D721Med (cell line): ENCODE measurements at regions not wholly inside any gene's neighbourhood (a gene's known extent, or its start where the extent isn't known, plus 50 kb on each side); places are given as distances from the start of the nearest gene placed in this dataset.
"Not testable (repeated sequence)": the region's sequence is repeated elsewhere in the genome, so short reads cannot be mapped to it uniquely, and the experiment has no call there.

ENCODE experiments used
- DNase-seq: peaks from one replicate; pipeline ENCODE4 v3.0.0; 2011; ENCODE audit warnings: low spot score; ENCODE audit not compliant: insufficient read length
- FAIRE-seq: peaks from 2 replicates; lab custom pipeline; 2011; peaks lifted over from hg19 to GRCh38; lab: Jason Lieb, UNC
- CTCF ChIP-seq: IDR thresholded peaks from 2 replicates; pipeline ENCODE4 v1.5.1; 2012; ENCODE audit warnings: mild to moderate bottlenecking, control low read depth; ENCODE audit not compliant: insufficient read depth; ENCODE audit errors: missing control alignments

GRCh38 chr2:239548965-239549595 is 148.3 kb upstream of the HDAC4 start:
- no peak for FAIRE-seq
- TF ChIP-seq CTCF: no peak

GRCh38 chr2:239548451-239548871 is 147.6 kb upstream of the HDAC4 start:
- DNase-seq: no peak
- TF ChIP-seq CTCF: no peak
- no peak for FAIRE-seq

More at GRCh38 chr2:239548965-239549595, 148.3 kb upstream of the HDAC4 start:
- DNase-seq: no peak

GRCh38 chr2:239547140-239547539 is 146.3 kb upstream of the HDAC4 start:
- not testable (repeated sequence) for DNase-seq, FAIRE-seq

DNA sequence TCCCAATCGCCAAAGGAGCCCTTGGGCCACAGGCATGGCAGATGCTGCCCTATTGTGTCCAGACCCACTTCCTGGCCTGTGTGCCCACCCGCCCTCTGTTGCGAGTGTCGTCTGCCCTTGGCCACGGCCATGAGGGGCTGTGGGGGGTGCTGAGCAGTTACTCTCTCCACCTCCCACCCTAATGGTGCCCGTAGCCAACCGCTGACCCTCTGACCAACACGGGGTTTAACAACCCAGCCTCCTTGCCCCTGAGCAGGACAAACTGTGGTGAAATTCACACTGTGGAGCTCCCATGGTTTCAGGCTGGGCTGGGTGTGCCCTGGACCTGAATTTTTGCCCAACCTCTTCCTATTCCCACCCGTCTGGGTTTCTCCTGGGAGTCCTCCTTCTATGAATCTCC is 145.7 kb upstream of the HDAC4 start:
- FAIRE-seq: no peak
- no peak for TF ChIP-seq CTCF
- DNase-seq: no peak

- TF ChIP-seq CTCF: no peak
- FAIRE-seq: no peak
- DNase-seq: no peak
Observed at GRCh38 chr2:239545741-239546392, 145.0 kb upstream of the HDAC4 start.

GRCh38 chr2:239544918-239545465 is 144.2 kb upstream of the HDAC4 start:
- no peak for FAIRE-seq
- no peak for DNase-seq
- no peak for TF ChIP-seq CTCF

DNA sequence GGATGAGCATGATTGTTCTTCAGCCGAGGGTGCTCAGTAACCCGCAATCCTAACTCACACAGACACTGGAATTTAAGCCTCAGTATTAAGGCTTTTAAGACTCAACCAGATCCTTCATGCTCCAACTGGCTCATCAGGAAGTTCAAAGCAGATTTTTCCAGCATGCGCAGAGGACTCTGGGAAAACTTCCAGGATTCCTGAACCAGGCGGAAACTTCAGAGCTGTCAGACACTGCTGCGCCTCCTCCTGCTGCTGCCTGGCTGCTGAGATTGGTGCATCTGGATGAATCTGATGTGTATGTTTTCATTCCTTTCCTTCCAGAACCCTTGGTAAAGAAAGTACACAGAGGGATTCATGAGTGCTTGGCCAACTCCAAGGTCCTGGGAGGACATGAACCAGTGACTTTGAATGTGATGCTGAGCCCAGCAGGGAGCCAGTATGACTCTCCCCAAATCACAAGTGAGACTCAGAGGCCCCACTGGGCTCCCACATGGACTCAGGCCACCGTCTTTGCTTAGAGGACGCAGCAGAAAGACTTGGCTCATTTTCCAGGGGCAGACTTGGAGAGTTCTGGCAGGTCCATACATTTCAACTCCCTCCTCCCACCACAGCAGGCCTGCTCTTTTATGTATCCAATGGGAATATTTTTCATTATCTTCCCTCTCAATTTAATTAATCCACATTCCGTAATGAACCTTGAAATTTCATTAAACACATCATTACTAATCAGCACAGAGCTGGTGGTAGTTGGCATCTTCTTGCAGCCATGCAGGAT is 143.5 kb upstream of the HDAC4 start:
- FAIRE-seq: no peak
- no peak for TF ChIP-seq CTCF

More for the DNA sequence above, 143.5 kb upstream of the HDAC4 start:
- no peak for DNase-seq
